ENCODE measurements at regions not wholly inside any gene's neighbourhood (a gene's known extent, or its start where the extent isn't known, plus 50 kb on each side); places are given as distances from the start of the nearest gene placed in this dataset.

- Mint-ChIP-seq H3K9me3 (no peaks in the 10 kb centered on the region), H3K36me3 (ENCODE audit: low read depth) (no peaks in the 10 kb centered on the region)
- CTCF ChIA-PET: interaction anchor here (0.6 kb wide), 1 partner anchor 53 kb away, joined by 3 read pairs; no protein-coding TSS in a partner anchor
Measured at GRCh38 chr11:111021131-111021530, 224.4 kb upstream of the POU2AF2 start.

GRCh38 chr11:111019871-111020670, 225.5 kb upstream of the POU2AF2 start:
- Mint-ChIP-seq H3K27ac (no peak overlapping the region), H3K9me3 (no peaks in the 10 kb centered on the region), H3K4me3 (no peak overlapping the region), H3K4me1 (no peaks in the 10 kb centered on the region), H3K27me3 (peaks cover 2% of the 10 kb centered on the region), H3K36me3 (ENCODE audit: low read depth) (no peaks in the 10 kb centered on the region)
- DNase-seq: no peak
- CTCF ChIA-PET: no interaction called here
- POLR2A ChIA-PET: no interaction called here

More at GRCh38 chr11:111021131-111021530, 224.4 kb upstream of the POU2AF2 start:
- H3K4me3 Mint-ChIP-seq: no peak overlapping the region
- DNase-seq: no peak
- peaks cover 2% of the 10 kb centered on the region for H3K27me3 Mint-ChIP-seq
- H3K27ac Mint-ChIP-seq: no peak overlapping the region
- POLR2A ChIA-PET: no interaction called here
- H3K4me1 Mint-ChIP-seq: no peaks in the 10 kb centered on the region

GRCh38 chr11:111019451-111019850, 226.1 kb upstream of the POU2AF2 start:
- ChIA-PET CTCF (no interaction called here), POLR2A (no interaction called here)
- Mint-ChIP-seq H3K4me1 (no peaks in the 10 kb centered on the region), H3K36me3 (ENCODE audit: low read depth) (no peaks in the 10 kb centered on the region), H3K4me3 (no peak overlapping the region), H3K27ac (no peak overlapping the region), H3K27me3 (peaks cover 2% of the 10 kb centered on the region), H3K9me3 (no peaks in the 10 kb centered on the region)
- DNase-seq: no peak

GRCh38 chr11:111018566-111018965, 227.0 kb upstream of the POU2AF2 start:
- H3K27me3 Mint-ChIP-seq: peaks cover 4% of the 10 kb centered on the region
- no peak overlapping the region for H3K4me3 Mint-ChIP-seq
- DNase-seq: no peak
- no peaks in the 10 kb centered on the region for H3K4me1 Mint-ChIP-seq
- H3K27ac Mint-ChIP-seq: no peak overlapping the region
- H3K9me3 Mint-ChIP-seq: no peaks in the 10 kb centered on the region
- POLR2A ChIA-PET: no interaction called here
- CTCF ChIA-PET: no interaction called here
- no peaks in the 10 kb centered on the region for H3K36me3 Mint-ChIP-seq (ENCODE audit: low read depth)

- Mint-ChIP-seq H3K27ac (no peak overlapping the region), H3K4me3 (no peak overlapping the region), H3K27me3 (peaks cover 3% of the 10 kb centered on the region), H3K36me3 (ENCODE audit: low read depth) (no peaks in the 10 kb centered on the region), H3K4me1 (no peaks in the 10 kb centered on the region), H3K9me3 (no peaks in the 10 kb centered on the region)
- CTCF ChIA-PET: no interaction called here
- POLR2A ChIA-PET: no interaction called here
- no peak for DNase-seq
Measured at GRCh38 chr11:111012491-111012890, 233.0 kb upstream of the POU2AF2 start.

GRCh38 chr11:111011275-111011594, 234.3 kb upstream of the POU2AF2 start:
- ChIA-PET CTCF (no interaction called here), POLR2A (no interaction called here)
- Mint-ChIP-seq H3K4me3 (no peak overlapping the region), H3K27me3 (peaks cover 3% of the 10 kb centered on the region), H3K36me3 (ENCODE audit: low read depth) (no peaks in the 10 kb centered on the region), H3K27ac (no peak overlapping the region), H3K9me3 (no peaks in the 10 kb centered on the region), H3K4me1 (no peaks in the 10 kb centered on the region)
- DNase-seq: no peak

GRCh38 chr11:111010391-111011274, 234.9 kb upstream of the POU2AF2 start:
- H3K4me3 Mint-ChIP-seq: no peak overlapping the region
- ChIA-PET POLR2A (no interaction called here), CTCF (no interaction called here)
- no peak overlapping the region for H3K27ac Mint-ChIP-seq
- no peaks in the 10 kb centered on the region for H3K4me1 Mint-ChIP-seq
- H3K9me3 Mint-ChIP-seq: no peaks in the 10 kb centered on the region
- no peak for DNase-seq
- no peaks in the 10 kb centered on the region for H3K36me3 Mint-ChIP-seq (ENCODE audit: low read depth)
- H3K27me3 Mint-ChIP-seq: peaks cover 3% of the 10 kb centered on the region

- H3K4me3 Mint-ChIP-seq: no peak overlapping the region
- no peak overlapping the region for H3K27ac Mint-ChIP-seq
- CTCF ChIA-PET: no interaction called here
- H3K4me1 Mint-ChIP-seq: no peaks in the 10 kb centered on the region
- POLR2A ChIA-PET: no interaction called here
- no peaks in the 10 kb centered on the region for H3K36me3 Mint-ChIP-seq (ENCODE audit: low read depth)
- H3K9me3 Mint-ChIP-seq: no peaks in the 10 kb centered on the region
- no peak for DNase-seq
- H3K27me3 Mint-ChIP-seq: no peaks in the 10 kb centered on the region
Measured at GRCh38 chr11:111006227-111006626, 239.3 kb upstream of the POU2AF2 start.

- no peak overlapping the region for H3K27ac Mint-ChIP-seq
- H3K36me3 Mint-ChIP-seq (ENCODE audit: low read depth): no peaks in the 10 kb centered on the region
- no peaks in the 10 kb centered on the region for H3K9me3 Mint-ChIP-seq
- H3K4me1 Mint-ChIP-seq: no peaks in the 10 kb centered on the region
- no peaks in the 10 kb centered on the region for H3K27me3 Mint-ChIP-seq
- H3K4me3 Mint-ChIP-seq: no peak overlapping the region
- CTCF ChIA-PET: no interaction called here
- DNase-seq: no peak
- POLR2A ChIA-PET: no interaction called here
Measured at GRCh38 chr11:111001986-111002611, 243.4 kb upstream of the POU2AF2 start.

- H3K4me3 Mint-ChIP-seq: no peak overlapping the region
- no peaks in the 10 kb centered on the region for H3K27me3 Mint-ChIP-seq
- H3K27ac Mint-ChIP-seq: no peak overlapping the region
- no peaks in the 10 kb centered on the region for H3K9me3 Mint-ChIP-seq
- H3K4me1 Mint-ChIP-seq: no peaks in the 10 kb centered on the region
- H3K36me3 Mint-ChIP-seq (ENCODE audit: low read depth): no peaks in the 10 kb centered on the region
- POLR2A ChIA-PET: no interaction called here
- CTCF ChIA-PET: no interaction called here
- no peak for DNase-seq
Measured at GRCh38 chr11:111001081-111001430, 244.5 kb upstream of the POU2AF2 start.

- no peak for DNase-seq
- Mint-ChIP-seq H3K4me1 (no peaks in the 10 kb centered on the region), H3K4me3 (no peak overlapping the region), H3K36me3 (ENCODE audit: low read depth) (no peaks in the 10 kb centered on the region), H3K9me3 (no peaks in the 10 kb centered on the region), H3K27me3 (no peaks in the 10 kb centered on the region), H3K27ac (no peak overlapping the region)
- ChIA-PET POLR2A (no interaction called here), CTCF (no interaction called here)
Measured at GRCh38 chr11:111000400-111001080, 245.0 kb upstream of the POU2AF2 start.

- CTCF ChIA-PET: no interaction called here
- no peak for DNase-seq
- H3K27me3 Mint-ChIP-seq: no peaks in the 10 kb centered on the region
- H3K4me3 Mint-ChIP-seq: no peak overlapping the region
- POLR2A ChIA-PET: no interaction called here
- H3K36me3 Mint-ChIP-seq (ENCODE audit: low read depth): no peaks in the 10 kb centered on the region
- no peaks in the 10 kb centered on the region for H3K9me3 Mint-ChIP-seq
- H3K27ac Mint-ChIP-seq: no peak overlapping the region
- no peaks in the 10 kb centered on the region for H3K4me1 Mint-ChIP-seq
Measured at GRCh38 chr11:110992481-110992880, 253.0 kb upstream of the POU2AF2 start.

GRCh38 chr11:110991661-110992355, 253.7 kb upstream of the POU2AF2 start:
- Mint-ChIP-seq H3K27me3 (no peaks in the 10 kb centered on the region), H3K4me3 (no peak overlapping the region), H3K36me3 (ENCODE audit: low read depth) (no peaks in the 10 kb centered on the region), H3K4me1 (no peaks in the 10 kb centered on the region), H3K9me3 (no peaks in the 10 kb centered on the region), H3K27ac (no peak overlapping the region)
- CTCF ChIA-PET: no interaction called here
- POLR2A ChIA-PET: no interaction called here
- DNase-seq: no peak

Measured in activated CD4-positive, alpha-beta memory T cell treated with anti-CD3 and anti-CD28 coated beads, Interleukin-2, amount 10 ng/mL, durations not matched to agents 7 days and 5 days (primary cell).